PC-9 (cell line): ENCODE measurements at regions not wholly inside any gene's neighbourhood (a gene's known extent, or its start where the extent isn't known, plus 50 kb on each side); places are given as distances from the start of the nearest gene placed in this dataset.

Source experiments
- BruUV-seq: library from RNA; stranded (reverse); fragments of 400-500 nt; replicated peaks from 2 replicates; lab custom pipeline; 2021; lab: Mats Ljungman, UMichigan
- CTCF ChIA-PET: fragments of 300-600 bp; sonication (Branson Sonifier 250); formaldehyde crosslinking; loops from one replicate; lab custom pipeline; 2022; ENCODE audit warnings: antibody characterized with exemption; lab: Charles Lee
- POLR2A ChIA-PET: fragments of 300-600 bp; sonication (Branson Sonifier 250); formaldehyde crosslinking; loops from one replicate; lab custom pipeline; 2022; ENCODE audit warnings: antibody characterized with exemption; ENCODE audit not compliant: unreplicated experiment; lab: Charles Lee
- DNase-seq, 2 experiments: peaks; one replicate each; pipeline versions ENCODE4 v3.0.0 to v3.0.0-alpha.2; 2015 to 2022; ENCODE audit warnings: mixed read lengths in 1 of 2
- H2AFZ ChIP-seq: fragments of 200-600 bp; sonication (generic); 2 replicates; pipeline ENCODE4 v1.8.1; 2017; ENCODE audit warnings: antibody characterized with exemption
- H3F3A ChIP-seq: fragments of 200-600 bp; sonication (generic); 2 replicates; pipeline ENCODE4 v1.8.1; 2017; ENCODE audit warnings: antibody characterized with exemption, mild to moderate bottlenecking, low read depth; ENCODE audit not compliant: insufficient read depth
- H3K27ac ChIP-seq: fragments of 200-600 bp; sonication (generic); 2 replicates; pipeline ENCODE4 v1.6.1; 2016; ENCODE audit warnings: mixed run types
- H3K27me3 ChIP-seq: fragments of 200-600 bp; sonication (generic); 2 replicates; pipeline ENCODE4 v1.6.1; 2016; ENCODE audit warnings: low read depth, mixed run types; ENCODE audit not compliant: insufficient read depth
- H3K36me3 ChIP-seq: fragments of 200-600 bp; sonication (generic); 2 replicates; pipeline ENCODE4 v1.6.1; 2016; ENCODE audit warnings: low read depth, mixed run types
- H3K4me1 ChIP-seq: fragments of 200-600 bp; sonication (generic); replicated peaks from 2 replicates; pipeline ENCODE4 v1.6.1; 2016; ENCODE audit warnings: mixed run types; ENCODE audit not compliant: insufficient read depth
- H3K4me2 ChIP-seq: fragments of 200-600 bp; sonication (generic); 2 replicates; pipeline ENCODE4 v1.6.1; 2017; ENCODE audit warnings: mixed run types
- H3K4me3 ChIP-seq: fragments of 200-600 bp; sonication (generic); 2 replicates; pipeline ENCODE4 v1.6.1; 2016; ENCODE audit warnings: mixed run types
- H3K79me2 ChIP-seq: fragments of 200-600 bp; sonication (generic); 2 replicates; pipeline ENCODE4 v1.6.1; 2017; ENCODE audit warnings: low read depth, mixed run types
- H3K9me2 ChIP-seq: fragments of 200-600 bp; sonication (generic); 2 replicates; pipeline ENCODE4 v1.8.1; 2017; ENCODE audit warnings: mild to moderate bottlenecking; ENCODE audit not compliant: insufficient read depth
- H3K9me3 ChIP-seq: fragments of 200-600 bp; sonication (generic); 2 replicates; pipeline ENCODE4 v1.8.1; 2016; ENCODE audit warnings: low read depth; ENCODE audit not compliant: insufficient read depth
- H4K20me1 ChIP-seq: fragments of 200-600 bp; sonication (generic); 2 replicates; pipeline ENCODE4 v1.8.1; 2017; ENCODE audit not compliant: insufficient read depth
- EZH2 ChIP-seq: fragments of 200-600 bp; sonication (generic); IDR thresholded peaks from 2 replicates; pipeline ENCODE4 v1.8.0; 2017; ENCODE audit warnings: antibody characterized with exemption, low read depth
- intact Hi-C: fragments of 100-400 bp; cut with micrococcal nuclease; formaldehyde crosslinking; loops from one replicate; pipeline ENCODE4 v1.10.0; 2022; ENCODE audit not compliant: unreplicated experiment
- TF ChIP-seq, protein P1 (sequence below): fragments of 200-600 bp; sonication (generic); conservative IDR thresholded peaks from 2 replicates; pipeline ENCODE4 v1.6.1; 2017; ENCODE audit warnings: mixed run types, antibody characterized with exemption, mild to moderate bottlenecking, moderate library complexity

- TF ChIP-seq, protein P1, sequence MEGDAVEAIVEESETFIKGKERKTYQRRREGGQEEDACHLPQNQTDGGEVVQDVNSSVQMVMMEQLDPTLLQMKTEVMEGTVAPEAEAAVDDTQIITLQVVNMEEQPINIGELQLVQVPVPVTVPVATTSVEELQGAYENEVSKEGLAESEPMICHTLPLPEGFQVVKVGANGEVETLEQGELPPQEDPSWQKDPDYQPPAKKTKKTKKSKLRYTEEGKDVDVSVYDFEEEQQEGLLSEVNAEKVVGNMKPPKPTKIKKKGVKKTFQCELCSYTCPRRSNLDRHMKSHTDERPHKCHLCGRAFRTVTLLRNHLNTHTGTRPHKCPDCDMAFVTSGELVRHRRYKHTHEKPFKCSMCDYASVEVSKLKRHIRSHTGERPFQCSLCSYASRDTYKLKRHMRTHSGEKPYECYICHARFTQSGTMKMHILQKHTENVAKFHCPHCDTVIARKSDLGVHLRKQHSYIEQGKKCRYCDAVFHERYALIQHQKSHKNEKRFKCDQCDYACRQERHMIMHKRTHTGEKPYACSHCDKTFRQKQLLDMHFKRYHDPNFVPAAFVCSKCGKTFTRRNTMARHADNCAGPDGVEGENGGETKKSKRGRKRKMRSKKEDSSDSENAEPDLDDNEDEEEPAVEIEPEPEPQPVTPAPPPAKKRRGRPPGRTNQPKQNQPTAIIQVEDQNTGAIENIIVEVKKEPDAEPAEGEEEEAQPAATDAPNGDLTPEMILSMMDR: no peak
- no peak for TF ChIP-seq EZH2
- no peaks in the 10 kb centered on the region for H3K4me1 ChIP-seq
- H3K4me2 ChIP-seq: no peak overlapping the region
- H3K27me3 ChIP-seq: no peaks in the 10 kb centered on the region
- no peak overlapping the region for H3K27ac ChIP-seq
- intact Hi-C loops: no loop called here
- H3K9me3 ChIP-seq: no peaks in the 10 kb centered on the region
- H3K4me3 ChIP-seq: no peak overlapping the region
- no peak overlapping the region for H2AFZ ChIP-seq
- CTCF ChIA-PET: no interaction called here
- POLR2A ChIA-PET: no interaction called here
- no peaks in the 10 kb centered on the region for H3K79me2 ChIP-seq
- no peaks in the 10 kb centered on the region for H3K36me3 ChIP-seq
- H3K9me2 ChIP-seq: no peaks in the 10 kb centered on the region
- no peaks in the 10 kb centered on the region for H4K20me1 ChIP-seq
- no peak for DNase-seq
- BruUV-seq: no TSS peak
- no peaks in the 10 kb centered on the region for H3F3A ChIP-seq
Observed at GRCh38 chr5:51279983-51280706, 103.1 kb upstream of the ISL1 start.

DNA sequence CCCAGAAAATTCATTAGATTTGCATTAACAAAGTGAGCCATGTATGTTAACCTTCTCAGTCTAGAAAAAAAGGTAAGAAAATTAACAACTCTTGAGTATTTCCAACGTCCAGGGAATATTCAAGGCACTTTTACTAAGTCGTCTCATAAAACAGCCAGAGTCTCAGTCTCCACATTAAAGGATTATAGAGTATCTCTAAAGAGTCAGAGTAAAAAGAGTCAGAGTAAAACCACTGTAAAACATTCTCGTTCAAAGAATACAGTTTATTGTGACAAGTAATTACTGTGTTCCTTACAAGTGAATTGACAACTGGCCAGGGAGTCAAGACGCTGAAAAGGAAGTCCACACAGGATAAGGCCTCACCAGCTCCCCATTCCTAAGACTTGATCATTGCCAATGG, 97.2 kb upstream of the ISL1 start:
- H3K36me3 ChIP-seq: no peaks in the 10 kb centered on the region
- H3K4me3 ChIP-seq: no peak overlapping the region
- no peaks in the 10 kb centered on the region for H3F3A ChIP-seq
- no peaks in the 10 kb centered on the region for H3K4me1 ChIP-seq
- ChIA-PET CTCF (no interaction called here), POLR2A (no interaction called here)
- H3K27me3 ChIP-seq: no peaks in the 10 kb centered on the region
- no peak overlapping the region for H3K27ac ChIP-seq
- BruUV-seq: no TSS peak
- no peaks in the 10 kb centered on the region for H4K20me1 ChIP-seq
- H3K9me3 ChIP-seq: no peaks in the 10 kb centered on the region
- DNase-seq: no peak
- H3K9me2 ChIP-seq: no peaks in the 10 kb centered on the region
- no peak for TF ChIP-seq EZH2
- TF ChIP-seq, protein P1: no peak
- no peak overlapping the region for H3K4me2 ChIP-seq
- intact Hi-C loops: no loop called here
- H3K79me2 ChIP-seq: no peaks in the 10 kb centered on the region
- no peak overlapping the region for H2AFZ ChIP-seq

GRCh38 chr5:51302343-51302742, 80.9 kb upstream of the ISL1 start:
- TF ChIP-seq, protein P1: no peak
- TF ChIP-seq EZH2: no peak
- H3K4me3 ChIP-seq: no peak overlapping the region
- no peaks in the 10 kb centered on the region for H3K79me2 ChIP-seq
- DNase-seq: no peak
- ChIA-PET CTCF (no interaction called here), POLR2A (no interaction called here)
- no peak overlapping the region for H3K4me2 ChIP-seq
- H3K27me3 ChIP-seq: no peaks in the 10 kb centered on the region
- H3K27ac ChIP-seq: no peak overlapping the region
- H2AFZ ChIP-seq: no peak overlapping the region
- H3K9me2 ChIP-seq: no peaks in the 10 kb centered on the region
- H3K9me3 ChIP-seq: no peaks in the 10 kb centered on the region
- no peaks in the 10 kb centered on the region for H3F3A ChIP-seq
- BruUV-seq: no TSS peak
- no peaks in the 10 kb centered on the region for H4K20me1 ChIP-seq
- intact Hi-C loops: no loop called here
- no peaks in the 10 kb centered on the region for H3K4me1 ChIP-seq
- no peaks in the 10 kb centered on the region for H3K36me3 ChIP-seq
